HG02642 (cell line): ENCODE measurements at regions not wholly inside any gene's neighbourhood (a gene's known extent, or its start where the extent isn't known, plus 50 kb on each side); places are given as distances from the start of the nearest gene placed in this dataset.

Source experiments
- ATAC-seq: cut with Tn5 transposase; IDR thresholded peaks from one replicate; pipeline ENCODE4 v1.9.1; 2021; ENCODE audit warnings: mild to moderate bottlenecking; ENCODE audit not compliant: unreplicated experiment, poor library complexity

- no peak for ATAC-seq
These were observed 167.8 kb downstream of the RAB28 start for GRCh38 chr4:13316354-13316753.

GRCh38 chr4:13313856-13314255, 170.3 kb downstream of the RAB28 start:
- ATAC-seq, result no peak

- ATAC-seq, result no peak
These were observed 171.9 kb downstream of the RAB28 start for GRCh38 chr4:13312264-13312663.

- ATAC-seq, result no peak
These were observed 174.4 kb downstream of the RAB28 start for GRCh38 chr4:13309751-13310150.

GRCh38 chr4:13306356-13306755, 177.8 kb downstream of the RAB28 start:
- no peak for ATAC-seq

GRCh38 chr4:13302876-13303275, 181.3 kb downstream of the RAB28 start:
- ATAC-seq, result no peak

- ATAC-seq, result no peak
These were observed 184.8 kb downstream of the RAB28 start for GRCh38 chr4:13299343-13299742.

- no peak for ATAC-seq
These were observed 185.5 kb downstream of the RAB28 start for GRCh38 chr4:13298655-13299054.

- ATAC-seq, result no peak
These were observed 187.2 kb downstream of the RAB28 start for GRCh38 chr4:13296986-13297385.

- no peak for ATAC-seq
These were observed 189.1 kb downstream of the RAB28 start for GRCh38 chr4:13294961-13295605.

GRCh38 chr4:13292372-13292771, 191.8 kb downstream of the RAB28 start:
- no peak for ATAC-seq

GRCh38 chr4:13289391-13289790, 194.7 kb downstream of the RAB28 start:
- no peak for ATAC-seq

GRCh38 chr4:13285336-13285735, 198.8 kb downstream of the RAB28 start:
- no peak for ATAC-seq

GRCh38 chr4:13284932-13285331, 199.2 kb downstream of the RAB28 start:
- ATAC-seq, result no peak

GRCh38 chr4:13276357-13276756, 207.8 kb downstream of the RAB28 start:
- ATAC-seq, result no peak

GRCh38 chr4:13268703-13269102, 215.4 kb downstream of the RAB28 start:
- no peak for ATAC-seq

- ATAC-seq, result no peak
These were observed 216.0 kb downstream of the RAB28 start for GRCh38 chr4:13268165-13268564.

GRCh38 chr4:13267091-13267490, 217.0 kb downstream of the RAB28 start:
- no peak for ATAC-seq

GRCh38 chr4:13266687-13267086, 217.5 kb downstream of the RAB28 start:
- ATAC-seq, result no peak

GRCh38 chr4:13263967-13264525, 220.1 kb downstream of the RAB28 start:
- ATAC-seq, result no peak

- ATAC-seq, result no peak
These were observed 221.3 kb downstream of the RAB28 start for GRCh38 chr4:13262816-13263215.

GRCh38 chr4:13261486-13262257, 222.5 kb downstream of the RAB28 start:
- ATAC-seq, result no peak
